ENCODE measurements at regions not wholly inside any gene's neighbourhood (a gene's known extent, or its start where the extent isn't known, plus 50 kb on each side); places are given as distances from the start of the nearest gene placed in this dataset.
A peak's percentile ranks its signal among the peaks of the same experiment; 100 is the strongest.
"Not testable (repeated sequence)": the region's sequence is repeated elsewhere in the genome, so short reads cannot be mapped to it uniquely, and the experiment has no call there.

DNA sequence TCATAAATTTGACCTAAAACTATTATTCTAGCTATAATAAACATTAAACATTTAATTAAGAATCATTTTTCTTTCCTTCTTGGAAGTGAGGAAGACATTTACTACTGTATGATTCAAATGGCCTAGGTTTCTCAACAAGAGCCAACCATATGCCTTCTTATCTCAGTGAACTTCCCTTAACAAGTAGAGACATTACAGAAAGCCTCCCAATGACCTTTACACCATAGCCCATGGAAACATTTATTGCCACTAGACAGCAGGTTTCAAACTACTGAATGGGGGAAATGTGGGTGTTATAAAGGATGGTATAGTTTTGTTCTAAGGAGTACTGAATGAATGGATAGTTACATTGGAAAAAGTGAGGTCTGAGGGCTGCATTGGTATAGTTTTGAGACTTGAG is 349.4 kb upstream of the SPRED2 start:
- no peak for DNase-seq

DNA sequence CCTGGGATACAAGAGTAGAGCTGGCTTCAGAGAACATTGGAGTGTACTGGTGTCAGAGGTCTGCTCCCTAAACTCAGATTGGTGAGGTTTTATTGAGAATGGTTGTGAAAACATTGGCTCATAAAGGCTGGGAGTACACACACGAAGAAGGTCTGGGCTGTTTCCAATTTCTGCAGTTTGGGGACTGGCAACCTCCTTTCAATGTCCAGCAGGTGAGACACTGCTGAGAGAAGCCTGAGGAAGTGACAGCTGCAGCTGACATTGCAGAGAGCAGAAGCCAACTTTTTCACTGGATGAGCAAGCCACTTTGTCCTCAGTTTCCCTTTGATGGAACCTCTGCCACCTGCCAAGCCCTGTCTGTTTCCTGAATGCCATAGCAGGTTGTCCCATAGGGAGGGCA is 346.6 kb upstream of the SPRED2 start:
- no peak for DNase-seq

DNA sequence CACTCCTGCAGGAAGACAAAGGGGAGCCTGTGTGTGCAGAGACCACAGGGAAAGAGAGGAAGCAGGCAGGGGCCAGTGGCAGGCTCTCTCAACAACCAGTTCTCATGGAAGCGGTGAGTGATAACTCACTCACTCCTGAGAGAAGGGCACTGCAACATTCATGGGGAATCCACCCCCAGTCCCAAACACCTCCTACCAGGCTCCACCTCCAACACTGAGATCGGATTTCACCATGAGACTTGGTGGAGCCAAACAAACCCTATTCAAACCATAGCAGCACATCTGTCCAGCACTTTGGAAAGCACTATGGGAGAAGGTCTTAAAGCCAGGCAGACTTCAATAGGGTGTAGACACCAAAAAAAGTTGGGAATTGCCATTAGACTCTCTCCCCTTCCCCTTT is 345.7 kb upstream of the SPRED2 start:
- DNase-seq: no peak

DNA sequence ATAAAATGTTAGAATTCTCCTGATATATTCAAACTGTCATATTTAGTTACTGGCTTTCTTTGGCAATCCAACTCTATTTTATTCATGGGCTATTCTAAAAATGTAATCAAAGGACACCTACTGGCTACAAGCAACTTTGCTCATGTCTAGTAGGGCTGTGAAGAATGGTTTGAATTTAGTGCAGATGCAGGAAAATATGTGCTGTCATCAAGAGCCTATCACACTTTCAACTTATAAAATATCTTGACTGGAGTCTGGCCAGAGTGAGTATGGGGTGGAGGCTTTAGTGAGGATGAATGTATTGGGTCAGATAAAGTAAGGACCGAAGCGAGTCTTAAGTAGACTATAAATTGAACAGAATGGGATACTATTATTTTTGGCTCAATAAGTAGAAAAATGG is 343.4 kb upstream of the SPRED2 start:
- DNase-seq: no peak

DNA sequence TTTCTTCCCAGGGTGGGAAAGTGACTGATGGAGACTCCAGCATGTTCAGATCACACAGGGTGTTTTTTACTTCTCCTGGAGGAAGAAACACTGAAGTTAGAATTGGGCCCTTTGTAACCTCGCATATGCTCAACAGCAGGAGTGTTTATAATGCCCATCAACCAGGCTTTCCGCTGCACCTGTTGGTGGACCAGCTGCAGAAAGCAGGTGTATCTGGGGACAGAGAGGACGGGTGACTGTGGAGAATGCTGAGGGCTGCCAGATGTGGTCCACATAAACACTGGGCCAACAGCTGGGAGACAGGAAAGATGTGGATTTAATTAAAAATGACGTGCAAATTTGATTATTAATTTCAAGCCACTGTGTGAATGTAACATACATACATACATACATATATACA is 335.5 kb upstream of the SPRED2 start:
- DNase-seq: no peak

DNA sequence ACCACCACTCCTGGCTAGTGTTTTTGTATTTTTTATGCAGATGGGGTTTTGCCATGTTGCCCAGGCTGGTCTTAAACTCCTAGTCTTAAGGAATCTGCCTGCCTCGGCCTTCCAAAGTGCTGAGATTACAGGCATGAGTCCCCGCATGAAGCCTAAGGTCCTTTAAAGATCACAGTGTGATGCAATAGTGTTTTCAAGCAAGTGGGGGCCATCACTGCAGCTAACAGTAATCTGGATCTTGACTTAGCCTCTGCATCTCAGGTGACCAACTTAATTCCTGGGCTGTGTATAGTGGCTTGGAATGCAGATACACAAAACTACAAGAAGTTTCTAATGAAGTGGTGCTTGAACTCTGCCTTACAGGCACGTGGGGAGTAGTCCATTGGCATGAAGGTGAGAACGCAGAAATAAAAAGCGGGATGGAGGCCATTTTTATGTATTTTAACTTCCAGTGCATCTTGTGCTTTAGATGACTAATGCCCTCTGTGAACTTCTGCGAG is 334.4 kb upstream of the SPRED2 start:
- no peak for DNase-seq

DNA sequence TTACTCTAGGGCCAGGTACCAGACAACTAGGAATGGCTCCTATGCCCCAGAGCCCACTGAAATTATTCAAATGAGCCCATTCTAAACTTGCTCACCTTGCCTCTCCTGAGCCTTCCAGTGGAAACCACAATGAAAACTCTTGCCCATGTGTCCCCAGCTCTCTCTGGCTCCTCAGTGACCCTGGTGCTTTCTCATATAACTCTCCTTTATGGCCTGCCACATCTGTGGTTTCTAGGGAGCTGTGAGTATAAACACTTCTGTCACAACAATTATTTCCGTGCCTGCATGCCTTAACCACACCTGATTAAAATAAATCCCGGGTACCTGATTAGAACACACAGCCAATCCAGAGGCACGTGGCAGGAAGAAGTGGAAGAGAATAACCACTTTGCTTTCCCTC is 333.0 kb upstream of the SPRED2 start:
- no peak for DNase-seq

DNA sequence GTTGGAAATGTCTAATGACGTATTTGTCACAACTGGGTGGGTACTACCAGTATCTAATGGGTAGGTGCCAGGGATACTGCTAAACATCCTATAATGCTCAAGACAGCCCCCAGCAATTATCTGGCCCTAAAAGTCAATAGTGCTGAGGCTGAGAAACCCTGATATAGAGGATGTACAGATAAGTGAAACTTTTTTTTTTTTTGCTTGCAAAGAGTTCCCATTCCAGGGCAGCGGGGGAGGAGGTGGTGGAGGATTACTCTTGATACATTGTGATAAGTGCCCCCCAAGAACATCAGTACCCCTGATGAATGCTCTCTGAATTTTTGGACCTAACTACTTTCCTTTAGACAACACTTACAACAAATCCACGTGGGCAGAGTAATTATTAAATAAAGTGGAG is 329.7 kb upstream of the SPRED2 start:
- DNase-seq: no peak

DNA sequence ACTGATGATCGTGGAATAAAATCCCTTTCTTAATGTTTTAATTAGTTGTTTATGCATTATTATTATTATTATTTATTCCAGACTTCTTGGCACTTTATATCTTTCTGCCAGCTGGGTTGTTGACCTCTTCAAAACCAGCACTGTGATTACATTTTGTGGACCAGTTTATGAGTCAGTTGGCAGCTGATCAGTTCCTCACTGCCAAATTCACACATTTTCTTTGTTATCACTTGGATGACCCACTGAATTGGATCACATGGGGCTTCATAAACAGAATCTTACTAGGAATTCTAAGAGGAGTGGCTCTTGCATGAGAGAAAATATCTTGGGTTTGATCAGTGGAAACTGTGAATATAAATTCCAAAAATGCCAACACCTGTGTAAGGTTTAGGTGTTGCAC is 321.8 kb upstream of the SPRED2 start:
- no peak for DNase-seq

DNA sequence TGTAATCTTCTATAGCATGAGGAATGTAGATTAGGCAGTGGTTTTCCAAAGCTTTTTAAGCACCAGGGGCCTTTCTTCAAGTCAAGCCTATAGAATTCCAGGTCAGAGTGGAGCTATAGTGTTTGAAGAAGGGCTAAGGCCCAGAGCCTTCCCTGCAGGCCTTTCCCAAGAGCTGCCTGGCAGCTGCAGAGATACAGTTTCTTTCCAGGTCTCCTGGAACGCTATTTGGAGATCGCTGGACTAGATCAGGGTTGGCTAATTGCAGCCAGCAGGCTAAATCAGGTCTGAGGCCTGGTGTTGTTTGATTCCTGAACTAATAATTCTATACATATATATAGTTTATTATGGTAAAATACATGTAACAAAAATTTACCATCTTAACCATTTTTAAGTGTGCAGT is 319.0 kb upstream of the SPRED2 start:
- no peak for DNase-seq

DNA sequence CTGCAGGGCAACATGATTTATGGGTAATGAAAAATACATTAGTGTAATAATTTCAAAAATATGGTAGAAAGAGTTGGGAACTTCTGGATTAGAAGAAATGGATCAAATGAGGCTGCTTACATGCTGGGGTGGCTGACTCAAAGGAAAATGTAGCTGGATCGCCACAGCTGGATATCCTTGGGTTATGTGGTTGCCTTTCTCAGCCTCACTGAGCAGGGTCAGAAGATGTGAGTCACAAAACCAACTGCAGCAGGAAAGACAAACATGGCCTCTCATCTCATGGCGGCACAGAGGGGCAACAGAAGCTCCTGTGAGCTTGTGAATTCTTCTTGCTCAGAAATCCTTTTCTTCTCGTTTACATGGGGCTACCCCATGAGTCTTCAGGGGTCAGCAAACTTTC is 317.1 kb upstream of the SPRED2 start:
- no peak for DNase-seq

DNA sequence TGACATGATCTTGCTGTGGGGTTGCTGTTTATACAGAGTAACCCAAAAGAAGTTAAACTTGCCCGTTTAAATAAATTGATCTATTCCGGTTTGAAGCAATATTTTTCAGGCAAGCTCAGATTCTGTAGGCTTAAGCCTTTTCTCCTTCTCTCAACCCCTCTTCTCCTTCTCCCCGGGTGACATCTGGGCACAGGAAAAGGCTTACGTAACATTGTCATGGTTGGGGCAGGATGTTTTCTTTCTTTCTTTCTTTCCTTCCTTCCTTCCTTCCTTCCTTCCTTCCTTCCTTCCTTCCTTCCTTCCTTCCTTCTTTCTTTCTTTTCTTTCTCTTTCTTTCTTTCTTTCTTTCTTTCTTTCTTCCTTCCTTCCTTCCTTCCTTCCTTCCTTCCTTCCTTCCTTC is 315.5 kb upstream of the SPRED2 start:
- DNase-seq: not testable (repeated sequence)

DNA sequence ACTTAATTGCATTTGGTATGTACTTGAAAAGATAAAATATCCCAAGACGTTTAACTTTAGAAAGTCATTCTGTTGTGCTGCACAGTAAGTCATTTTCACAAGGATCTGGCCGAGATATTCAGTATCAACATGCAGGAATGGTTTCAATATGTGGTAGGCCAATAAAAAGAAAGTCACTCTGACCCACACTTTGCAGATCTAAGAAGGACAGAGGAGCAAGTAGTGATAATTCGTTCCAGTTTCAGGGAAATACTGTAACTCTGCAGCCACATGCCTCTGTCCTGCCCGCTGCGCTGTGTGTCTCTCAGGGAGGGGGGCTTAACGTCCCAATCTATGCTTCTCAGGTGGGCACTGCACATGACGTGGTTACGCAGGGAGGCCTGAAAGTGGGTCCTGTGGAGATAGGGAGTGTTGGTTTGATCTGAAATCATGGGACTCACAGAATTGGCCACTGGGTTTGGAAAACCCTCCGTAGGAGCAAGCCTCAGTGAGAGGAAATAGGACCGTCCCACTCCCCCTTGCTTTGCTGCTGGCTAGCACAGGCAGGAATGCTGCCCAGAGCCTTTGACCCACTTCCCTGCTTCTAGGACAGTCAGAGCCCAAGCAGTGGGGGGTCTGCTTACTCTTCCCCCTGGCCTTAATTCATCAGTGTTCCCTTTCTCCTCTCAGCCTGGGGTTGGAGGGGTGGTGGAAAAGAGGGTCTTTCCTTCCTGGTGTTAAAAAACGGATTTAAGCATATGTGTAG is 314.7 kb upstream of the SPRED2 start:
- DNase-seq: no peak

DNA sequence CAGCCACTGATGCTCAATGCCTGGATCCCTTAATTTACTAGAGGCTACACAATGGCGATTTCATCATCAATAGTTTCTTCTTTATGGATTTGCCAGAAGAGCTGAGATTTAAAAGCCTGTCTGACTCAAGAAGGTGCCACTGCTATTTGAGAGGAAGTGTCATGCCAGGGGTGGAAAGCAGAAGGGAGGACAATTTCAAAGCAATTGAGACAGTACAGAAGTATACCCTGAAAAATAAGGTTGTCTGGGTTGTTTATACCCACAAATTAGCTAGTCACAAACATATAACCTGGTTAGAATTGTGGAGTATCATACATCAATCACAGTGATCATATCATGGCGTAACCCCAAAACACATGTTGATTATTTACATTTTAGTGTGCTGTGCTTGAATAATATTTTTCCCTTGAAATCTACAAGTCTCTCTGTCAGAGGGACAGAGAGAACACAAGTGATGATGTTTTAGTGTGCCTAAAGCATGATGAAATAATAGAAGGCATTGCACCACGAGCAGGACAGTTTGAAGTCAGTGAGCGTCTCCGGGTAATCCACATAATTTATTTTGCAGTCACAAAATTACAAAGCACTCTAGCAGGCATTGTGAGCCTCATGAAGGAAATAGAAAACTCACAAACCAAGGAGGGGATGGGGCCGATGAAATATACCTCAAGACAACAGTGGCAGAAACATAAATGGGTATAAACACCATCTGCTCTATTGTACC is 312.2 kb upstream of the SPRED2 start:
- DNase-seq: no peak

DNA sequence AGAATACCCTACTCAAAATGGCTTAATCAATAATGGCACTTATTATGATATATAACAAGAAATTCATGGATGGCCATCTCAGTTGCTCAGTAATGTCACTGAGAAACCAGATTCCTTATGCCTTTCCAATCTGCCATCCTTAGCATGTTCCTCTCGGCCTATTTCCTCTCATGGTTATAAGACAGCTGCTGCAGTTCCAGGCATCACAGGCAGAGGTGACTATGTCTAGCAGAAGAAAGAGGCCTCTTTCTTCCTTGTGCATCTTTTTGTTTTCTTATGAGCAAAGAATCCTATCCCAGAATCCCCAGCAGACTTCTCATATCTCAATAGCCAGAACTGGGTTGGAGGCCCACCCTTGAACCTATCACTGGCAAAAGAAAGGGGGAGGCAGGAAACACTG is 310.6 kb upstream of the SPRED2 start:
- DNase-seq: no peak

DNA sequence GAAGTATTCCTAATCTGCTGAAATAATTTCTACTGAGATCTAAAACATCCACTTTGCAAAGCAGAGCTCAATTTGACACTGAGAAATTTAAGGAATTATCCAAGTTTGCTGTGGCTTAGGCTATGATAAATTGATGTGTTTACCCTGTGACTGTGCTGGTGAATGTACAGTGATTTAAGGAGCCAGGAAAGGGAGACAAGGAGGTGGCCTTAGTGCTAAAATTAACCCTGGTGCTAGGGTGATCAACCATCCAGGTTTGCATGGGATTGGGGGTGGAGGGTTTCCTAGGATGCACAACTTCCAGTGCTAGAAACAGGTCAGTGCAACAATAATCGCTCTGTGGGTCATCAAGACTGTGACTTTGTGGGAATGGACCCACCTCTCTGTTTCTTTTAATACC is 307.5 kb upstream of the SPRED2 start:
- no peak for DNase-seq

DNA sequence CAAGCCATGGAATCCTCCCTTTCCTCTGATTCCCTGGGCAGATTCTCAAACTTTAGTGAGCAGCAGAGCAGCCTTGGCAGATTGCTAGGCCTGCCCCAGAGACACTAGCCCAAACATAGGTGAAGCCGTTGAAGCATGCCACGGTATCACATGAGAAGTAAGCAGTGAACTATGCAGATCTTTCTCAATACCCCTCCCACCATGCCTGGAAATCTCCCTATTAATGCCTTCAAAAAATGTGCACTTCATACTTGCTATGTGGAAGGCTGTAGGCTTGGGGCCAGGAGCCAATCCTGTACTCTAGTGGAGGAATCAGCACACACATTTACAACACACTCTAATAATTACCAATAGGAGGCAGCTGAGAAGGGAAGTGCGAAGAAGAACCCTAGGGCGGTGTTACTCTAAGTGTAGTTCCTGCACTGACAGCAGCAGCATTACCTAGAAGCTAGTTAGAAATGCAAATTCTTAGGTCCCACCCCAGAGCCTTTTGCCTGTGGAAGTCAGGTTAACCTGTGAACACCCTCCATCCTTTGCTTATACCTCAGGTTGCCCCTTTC is 305.1 kb upstream of the SPRED2 start:
- DNase-seq: no peak

DNA sequence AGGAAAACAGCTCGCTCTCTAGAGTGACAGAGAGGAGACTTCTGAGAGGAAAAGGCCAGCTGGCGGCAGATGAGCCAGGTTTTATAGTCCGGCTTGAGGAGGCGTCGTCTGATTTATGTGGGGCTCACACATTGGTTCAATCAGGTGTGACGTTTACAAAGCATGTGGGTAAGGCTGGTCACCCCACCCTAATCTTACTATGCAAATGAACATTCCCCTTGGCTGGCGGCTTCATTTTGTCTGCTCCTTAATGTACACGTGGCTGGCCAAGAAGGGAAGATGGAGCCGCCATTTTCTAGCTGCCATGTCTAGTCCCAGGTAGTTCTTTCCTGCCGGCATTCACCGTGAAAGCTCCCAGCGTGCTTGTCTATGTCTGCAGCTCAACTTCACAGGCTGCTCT is 299.1 kb upstream of the SPRED2 start:
- DNase-seq: no peak

DNA sequence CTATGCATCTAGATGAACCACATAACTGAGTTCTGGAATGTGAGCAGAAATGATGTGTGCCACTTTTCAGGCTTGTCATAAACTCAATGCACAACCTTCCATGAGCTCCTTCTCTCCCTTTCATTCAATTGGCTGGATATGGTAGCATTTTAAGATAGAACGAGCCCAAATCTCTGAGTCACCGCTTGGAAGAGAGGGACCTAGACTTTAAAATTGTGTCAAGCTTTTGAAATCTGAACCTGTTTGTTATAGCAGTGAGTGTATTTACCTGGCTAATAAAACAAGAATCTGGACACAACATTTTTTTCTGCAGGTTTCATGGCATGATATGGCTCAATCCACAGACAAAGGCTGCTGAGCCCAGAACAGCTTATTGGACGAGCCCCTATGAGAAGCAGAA is 297.8 kb upstream of the SPRED2 start:
- no peak for DNase-seq

DNA sequence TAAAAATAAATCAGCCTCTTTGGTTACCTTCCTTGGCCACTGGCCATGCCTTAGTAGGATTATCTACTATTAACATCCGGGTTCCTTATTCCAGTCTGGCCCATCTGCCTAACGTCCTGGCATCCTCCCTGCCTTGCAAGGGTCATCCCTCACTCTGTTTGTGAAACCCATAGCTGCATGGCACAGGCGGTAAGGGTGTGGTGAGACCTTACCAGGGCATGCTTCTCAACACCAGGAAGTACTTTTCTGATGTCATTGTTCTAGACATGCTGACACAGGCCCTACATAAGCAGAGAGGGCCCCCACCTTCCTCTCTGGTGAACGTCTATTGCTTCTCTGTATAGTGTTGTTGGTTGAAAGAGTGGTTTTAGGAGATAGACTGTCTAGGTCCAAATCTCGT is 296.8 kb upstream of the SPRED2 start:
- DNase-seq: no peak

DNA sequence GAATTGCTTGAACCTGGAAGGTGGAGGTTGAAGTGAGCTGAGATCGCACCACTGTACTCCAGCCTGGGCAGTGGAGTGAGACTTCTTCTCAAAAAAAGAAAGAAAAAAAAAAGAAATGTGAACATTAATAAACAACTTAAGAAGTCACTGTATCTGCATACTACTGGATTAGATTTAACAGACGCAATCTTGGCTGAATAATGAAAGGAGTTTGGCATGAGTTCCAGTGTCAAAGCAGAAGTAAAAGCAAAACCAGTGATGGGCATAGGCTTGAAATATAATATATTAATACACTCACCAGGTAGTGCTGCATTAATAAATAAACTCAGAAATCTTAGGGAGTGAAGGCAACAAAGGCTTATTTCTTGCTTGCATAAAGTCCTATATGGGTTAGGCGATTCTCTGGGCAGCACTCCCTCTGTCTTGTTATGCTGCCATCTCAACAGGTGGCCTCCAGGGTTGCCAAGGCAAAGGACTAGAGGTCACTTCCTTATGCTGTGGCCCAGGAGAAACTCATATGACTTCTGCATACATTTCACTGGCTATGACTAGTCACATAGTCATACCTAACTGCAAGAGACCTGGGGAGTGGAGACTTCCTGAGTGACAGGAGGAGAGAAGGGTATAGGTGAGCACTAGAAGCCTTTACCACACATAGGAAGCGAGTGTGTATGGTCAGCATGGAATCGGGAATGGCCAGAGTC is 296.2 kb upstream of the SPRED2 start:
- DNase-seq: no peak

DNA sequence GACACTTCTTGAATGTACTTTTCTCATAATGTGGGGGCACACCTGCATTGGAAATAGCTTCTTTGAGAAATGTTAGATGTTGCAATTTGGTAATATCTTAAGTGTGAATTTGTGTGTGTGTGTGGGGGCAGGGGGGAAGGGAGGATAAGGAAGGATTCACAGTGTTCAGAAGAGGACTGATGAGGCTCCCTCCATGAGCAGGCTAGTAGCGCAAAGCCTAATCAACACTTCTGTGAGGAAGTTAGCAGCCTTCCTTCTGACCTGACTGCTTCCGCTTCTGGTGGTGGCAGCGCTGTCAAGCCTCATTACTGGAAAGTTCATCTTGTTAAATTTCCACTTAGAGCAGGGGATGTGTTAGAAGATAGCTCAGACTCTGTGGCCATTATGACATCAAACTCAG is 295.4 kb upstream of the SPRED2 start:
- peak; percentile 25 to 52 for DNase-seq

DNA sequence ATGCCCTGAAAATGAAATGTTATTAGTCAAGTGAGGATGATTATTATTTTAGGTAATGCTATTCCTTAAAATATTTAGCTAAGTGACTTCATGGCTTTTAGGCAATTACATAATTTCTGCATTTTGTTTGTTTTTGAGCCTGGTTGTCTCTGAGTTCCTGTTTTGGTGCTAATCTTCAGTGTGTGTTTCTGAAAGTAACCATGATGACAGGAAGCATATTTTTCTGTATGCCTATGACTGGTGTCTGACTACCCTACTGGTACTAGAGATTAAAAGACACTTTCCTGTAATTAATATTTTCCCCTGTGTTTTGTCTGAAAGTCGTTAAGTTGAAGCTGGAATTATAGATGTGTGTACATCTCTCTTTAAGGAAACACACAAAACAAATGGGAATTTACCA is 295.0 kb upstream of the SPRED2 start:
- peak; percentile 66 to 75 for DNase-seq

DNA sequence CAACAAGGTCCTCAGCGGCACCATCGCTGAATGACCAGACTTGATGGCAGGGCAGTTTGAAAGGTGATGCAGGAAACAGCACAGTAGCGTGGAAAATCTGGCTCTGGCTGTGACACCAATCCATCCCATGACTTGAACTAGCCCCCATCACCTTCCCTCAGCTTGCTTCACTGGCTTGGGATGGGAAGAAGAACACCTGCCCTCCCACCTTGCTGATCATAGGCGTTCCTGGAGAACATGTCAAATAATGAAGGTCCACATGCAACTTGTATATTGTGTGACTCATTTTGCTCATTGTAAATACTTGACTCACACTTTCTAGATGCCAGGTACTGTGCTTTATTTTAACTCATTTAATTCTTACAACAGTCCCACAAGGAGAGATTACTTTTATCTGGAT is 292.4 kb upstream of the SPRED2 start:
- no peak for DNase-seq

Measured in inflammatory macrophage (primary cell).